Brain microvascular endothelial cell (primary cell): ENCODE measurements at regions not wholly inside any gene's neighbourhood (a gene's known extent, or its start where the extent isn't known, plus 50 kb on each side); places are given as distances from the start of the nearest gene placed in this dataset.
"Not testable (repeated sequence)": the region's sequence is repeated elsewhere in the genome, so short reads cannot be mapped to it uniquely, and the experiment has no call there.

Source experiments
- DNase-seq: peaks from one replicate; pipeline ENCODE4 v3.0.0-alpha.2; 2020
- H3K27ac ChIP-seq: fragments of 250-450 bp; sonication (Bioruptor Pico); 2 replicates; pipeline ENCODE4 v1.5.1; 2020; ENCODE audit warnings: mild to moderate bottlenecking, moderate library complexity
- H3K27me3 ChIP-seq: fragments of 250-450 bp; sonication (Bioruptor Pico); replicated peaks from 2 replicates; pipeline ENCODE4 v1.5.1; 2020; ENCODE audit warnings: mild to moderate bottlenecking
- H3K36me3 ChIP-seq: fragments of 250-450 bp; sonication (Bioruptor Pico); replicated peaks from 2 replicates; pipeline ENCODE4 v1.5.1; 2020; ENCODE audit warnings: mild to moderate bottlenecking
- H3K4me3 ChIP-seq: 2 replicates; pipeline ENCODE4 v1.5.1; 2011; ENCODE audit warnings: low read depth, mild to moderate bottlenecking, control low read depth, low read length, moderate library complexity
- CTCF ChIP-seq: IDR thresholded peaks from 2 replicates; pipeline ENCODE4 v1.5.1; 2011; ENCODE audit warnings: low read depth, mild to moderate bottlenecking, moderate library complexity, low read length, control low read depth, inconsistent platforms; ENCODE audit errors: missing control alignments
- in situ Hi-C: cut with HindIII; loops from 2 replicates; pipeline ENCODE4 v1.10.0; 2017; ENCODE audit warnings: low sequenced_read_pairs, low pct_ligation_motif_present

GRCh38 chr15:31650055-31650701 is 323.5 kb downstream of the KLF13 start:
- peak; percentile 39 for TF ChIP-seq CTCF
- DNase-seq: peak; percentile 12
- in situ Hi-C loops, H3K27ac ChIP-seq, H3K27me3 ChIP-seq, H3K36me3 ChIP-seq, H3K4me3 ChIP-seq: not testable (repeated sequence)

GRCh38 chr15:31656915-31657314 is 330.3 kb downstream of the KLF13 start:
- H3K36me3 ChIP-seq, in situ Hi-C loops, H3K4me3 ChIP-seq, H3K27ac ChIP-seq, DNase-seq, H3K27me3 ChIP-seq: not testable (repeated sequence)

DNA sequence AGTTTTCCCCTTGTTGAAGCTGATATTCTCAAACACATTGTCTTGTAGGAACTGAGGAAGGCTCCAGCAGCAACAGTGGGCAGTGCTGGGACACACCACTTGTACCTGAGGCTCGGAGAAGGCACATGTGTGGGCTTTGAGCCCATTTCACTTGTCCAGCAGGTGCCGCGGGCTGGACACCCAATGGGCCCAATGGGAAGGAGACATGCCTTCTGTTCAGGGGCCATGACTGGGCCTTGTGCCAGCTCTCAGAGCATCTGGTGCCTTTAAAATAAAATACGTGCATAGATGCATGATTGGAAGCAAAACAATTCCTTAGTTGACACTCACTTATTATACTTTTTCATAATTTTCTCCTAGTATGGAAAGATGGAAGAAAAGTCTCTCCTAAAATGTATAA is 334.2 kb downstream of the KLF13 start:
- no peaks in the 10 kb centered on the region for H3K36me3 ChIP-seq
- no peak overlapping the region for H3K4me3 ChIP-seq
- TF ChIP-seq CTCF: no peak
- H3K27me3 ChIP-seq: no peaks in the 10 kb centered on the region
- in situ Hi-C loops: no loop called here
- no peak for DNase-seq
- H3K27ac ChIP-seq: no peak overlapping the region

DNA sequence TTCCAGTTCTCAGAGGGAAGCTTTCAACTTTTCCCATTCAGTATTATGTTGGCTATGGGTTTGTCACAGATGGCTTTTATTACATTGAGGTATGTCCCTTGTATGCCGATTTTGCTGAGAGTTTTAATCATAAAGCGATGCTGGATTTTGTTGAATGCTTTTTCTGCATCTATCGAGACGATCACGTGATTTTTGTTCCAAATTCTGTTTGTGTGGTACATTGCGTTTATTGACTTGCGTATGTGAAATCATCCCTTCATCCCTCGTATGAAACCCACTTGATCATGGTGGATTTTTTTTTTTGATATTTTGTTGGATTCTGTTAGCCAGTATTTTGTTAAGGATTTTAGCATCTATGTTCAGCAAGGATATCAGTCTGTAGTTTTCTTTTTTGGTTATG is 339.1 kb downstream of the KLF13 start:
- H3K4me3 ChIP-seq, H3K27me3 ChIP-seq, in situ Hi-C loops, H3K36me3 ChIP-seq, H3K27ac ChIP-seq, DNase-seq: not testable (repeated sequence)

- H3K36me3 ChIP-seq, in situ Hi-C loops, H3K27ac ChIP-seq, DNase-seq, H3K4me3 ChIP-seq, H3K27me3 ChIP-seq: not testable (repeated sequence)
Observed at GRCh38 chr15:31669158-31669908, 342.7 kb downstream of the KLF13 start.

DNA sequence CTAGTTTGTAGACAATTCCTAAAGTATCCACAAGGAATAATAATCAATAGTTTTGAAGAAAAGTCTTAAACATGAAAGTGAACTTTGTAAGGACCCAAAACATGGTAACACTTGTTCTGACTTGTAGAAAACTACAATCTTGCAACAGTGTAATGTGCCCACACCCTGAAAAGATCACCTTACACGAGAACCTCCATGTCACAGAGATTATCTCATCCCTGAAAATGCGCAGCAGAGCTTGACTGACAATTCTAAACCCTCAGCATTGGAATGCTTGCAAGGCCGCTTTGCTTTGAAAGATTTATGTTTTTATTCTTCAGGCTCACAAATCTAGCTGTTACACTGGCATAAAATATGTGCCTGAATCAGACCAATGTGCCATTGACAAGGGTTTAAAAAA is 346.6 kb downstream of the KLF13 start:
- DNase-seq, H3K27me3 ChIP-seq, in situ Hi-C loops, H3K27ac ChIP-seq, H3K4me3 ChIP-seq, H3K36me3 ChIP-seq: not testable (repeated sequence)

GRCh38 chr15:31681529-31682259 is 348.6 kb upstream of the CHRNA7 start:
- DNase-seq, H3K36me3 ChIP-seq, H3K27ac ChIP-seq, H3K4me3 ChIP-seq, H3K27me3 ChIP-seq, in situ Hi-C loops: not testable (repeated sequence)

DNA sequence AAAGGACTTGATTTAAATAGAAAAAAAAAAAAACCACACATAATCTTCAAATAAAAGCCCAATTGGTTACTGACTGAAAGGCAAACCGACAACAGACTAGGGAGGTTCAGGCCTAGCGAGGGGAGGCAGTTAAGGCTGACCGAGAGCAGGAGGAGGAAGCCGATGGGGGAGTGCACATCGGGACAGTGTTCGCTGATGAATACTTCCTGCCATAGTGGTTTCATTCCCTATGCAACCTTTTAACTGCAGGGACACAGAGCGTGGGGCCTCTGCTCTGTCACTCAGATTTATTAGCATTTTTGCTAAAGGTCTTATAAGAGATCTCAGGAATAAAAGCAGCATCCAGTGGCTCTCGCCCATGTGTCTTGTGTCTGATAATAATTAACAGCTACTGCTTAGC is 343.2 kb upstream of the CHRNA7 start:
- H3K36me3 ChIP-seq, H3K27ac ChIP-seq, H3K4me3 ChIP-seq, in situ Hi-C loops, DNase-seq, H3K27me3 ChIP-seq: not testable (repeated sequence)

- H3K27ac ChIP-seq, H3K4me3 ChIP-seq, H3K36me3 ChIP-seq, DNase-seq, in situ Hi-C loops, H3K27me3 ChIP-seq: not testable (repeated sequence)
Observed at GRCh38 chr15:31696509-31696908, 333.8 kb upstream of the CHRNA7 start.

DNA sequence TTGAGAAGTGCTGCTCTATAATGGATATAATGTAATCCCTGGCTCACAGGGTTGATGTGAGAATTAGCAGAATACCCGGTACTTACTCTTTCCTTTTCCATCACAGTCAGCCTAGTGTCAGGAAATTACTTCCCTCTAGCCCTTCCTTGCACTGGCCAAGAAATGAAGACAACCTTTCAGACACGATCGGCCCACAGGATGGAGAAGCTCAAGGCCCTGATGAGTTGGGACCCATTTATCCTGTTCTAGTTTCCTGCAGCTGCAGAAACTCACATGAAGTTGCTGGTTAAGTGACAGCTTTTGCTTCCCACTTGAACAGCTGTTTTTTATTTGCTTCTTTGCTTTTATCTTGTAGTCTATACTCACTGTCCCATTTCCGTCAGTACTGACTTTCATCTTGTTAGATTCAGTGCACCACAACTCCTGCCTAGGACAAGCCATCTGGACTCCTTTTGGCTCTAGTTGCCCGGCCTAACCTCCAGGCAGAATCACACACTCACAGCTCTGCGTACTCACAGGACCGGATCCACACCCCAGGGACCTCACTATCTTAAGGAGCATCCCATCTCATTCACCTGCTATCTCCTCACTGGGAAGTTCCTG is 325.1 kb upstream of the CHRNA7 start:
- H3K4me3 ChIP-seq, H3K36me3 ChIP-seq, DNase-seq, in situ Hi-C loops, H3K27me3 ChIP-seq, H3K27ac ChIP-seq: not testable (repeated sequence)

DNA sequence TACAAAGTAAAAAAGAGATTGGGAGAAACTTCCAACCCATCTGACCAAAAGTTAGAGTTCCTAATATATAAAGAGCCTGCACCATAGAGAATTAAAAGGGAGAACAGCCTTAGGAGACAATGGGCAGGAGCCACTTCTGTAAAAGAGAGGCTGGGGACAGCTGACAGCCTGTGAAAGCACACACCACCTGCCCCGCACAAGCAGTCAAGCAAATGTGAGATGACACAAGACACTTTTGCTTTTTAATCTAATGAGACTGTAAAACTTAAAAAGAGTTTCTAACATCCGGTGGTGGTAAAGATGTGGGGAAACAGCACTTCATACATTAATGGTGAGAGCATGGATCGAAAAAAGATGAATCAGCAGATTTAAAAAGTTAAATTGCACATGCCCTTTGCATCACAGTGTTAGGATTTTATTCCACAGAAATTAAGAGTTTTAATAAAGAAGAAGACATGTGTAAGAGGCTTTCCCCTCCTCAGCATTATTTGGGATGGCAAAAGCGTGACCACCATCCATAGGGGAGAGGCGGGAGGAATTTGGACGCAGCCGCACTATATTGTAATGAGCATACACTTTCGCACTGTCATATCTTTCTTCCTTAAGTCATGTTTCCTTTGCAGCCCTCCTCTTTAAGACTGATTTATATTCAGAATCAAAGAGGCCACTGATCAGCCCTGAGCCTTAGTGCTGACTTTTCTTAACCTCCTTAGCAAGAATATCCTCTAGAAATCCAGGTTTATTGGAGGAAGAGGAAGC is 322.2 kb upstream of the CHRNA7 start:
- H3K36me3 ChIP-seq, DNase-seq, H3K27ac ChIP-seq, H3K27me3 ChIP-seq, in situ Hi-C loops, H3K4me3 ChIP-seq: not testable (repeated sequence)
